Sigmoid colon (tissue), 4 donors: ENCODE measurements at regions not wholly inside any gene's neighbourhood (a gene's known extent, or its start where the extent isn't known, plus 50 kb on each side); places are given as distances from the start of the nearest gene placed in this dataset.

ENCODE experiments used
- CTCF ChIP-seq, 4 experiments: fragments of 450-650 bp in 3 of 4; fragments of 200-600 bp in 1 of 4; IDR thresholded peaks; one replicate each; pipeline ENCODE4 v1.5.1; 2016 to 2019; ENCODE audit warnings: antibody characterized with exemption in 4 of 4, mild to moderate bottlenecking in 3 of 4, moderate library complexity in 2 of 4
- POLR2AphosphoS5 ChIP-seq, 4 donors: sonication (generic); formaldehyde crosslinking; IDR thresholded peaks; one replicate each; pipeline ENCODE4 v1.6.1; 2017; ENCODE audit warnings: antibody characterized with exemption in 4 of 4

- TF ChIP-seq POLR2AphosphoS5 (IDR thresholded peaks at IDR 0.05) (no peak), CTCF (IDR thresholded peaks at IDR 0.05) (no peak)
These were observed 272.8 kb upstream of the TCERG1L start for GRCh38 chr10:131584287-131584686.
